ENCODE measurements at regions not wholly inside any gene's neighbourhood (a gene's known extent, or its start where the extent isn't known, plus 50 kb on each side); places are given as distances from the start of the nearest gene placed in this dataset.

GRCh38 chr11:16685914-16686313 lies 52.5 kb upstream of the C11orf58 start:
- DNase-seq, result no peak

DNA sequence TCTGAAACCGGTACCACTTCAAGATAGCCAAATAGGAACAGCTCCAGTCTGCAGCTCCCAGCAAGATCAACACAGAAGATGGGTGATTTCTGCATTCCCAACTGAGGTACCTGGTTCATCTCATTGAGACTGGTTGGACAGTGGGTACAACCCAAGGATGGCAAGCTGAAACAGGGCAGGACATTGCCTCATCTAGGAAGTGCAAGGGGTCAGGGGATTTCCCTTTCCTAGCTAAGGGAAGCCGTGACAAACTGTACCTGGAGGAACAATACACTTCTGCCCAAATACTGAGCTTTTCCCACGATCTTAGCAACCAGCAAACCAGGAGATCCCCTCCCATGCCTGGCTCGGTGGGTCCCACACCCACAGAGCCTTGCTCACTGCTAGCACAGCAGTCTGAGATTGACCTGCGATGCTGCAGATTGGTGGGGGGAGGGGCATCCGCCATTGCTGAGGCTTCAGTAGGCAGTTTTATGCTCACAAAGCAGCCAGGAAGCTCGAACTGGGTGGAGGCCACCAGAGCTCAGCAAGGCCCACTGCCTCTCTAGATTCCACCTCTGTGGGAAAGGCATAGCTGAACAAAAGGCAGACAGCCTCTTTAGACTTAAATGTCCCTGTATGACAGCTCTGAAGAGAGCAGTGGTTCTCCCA lies 59.9 kb upstream of the C11orf58 start:
- DNase-seq, result no peak

DNA sequence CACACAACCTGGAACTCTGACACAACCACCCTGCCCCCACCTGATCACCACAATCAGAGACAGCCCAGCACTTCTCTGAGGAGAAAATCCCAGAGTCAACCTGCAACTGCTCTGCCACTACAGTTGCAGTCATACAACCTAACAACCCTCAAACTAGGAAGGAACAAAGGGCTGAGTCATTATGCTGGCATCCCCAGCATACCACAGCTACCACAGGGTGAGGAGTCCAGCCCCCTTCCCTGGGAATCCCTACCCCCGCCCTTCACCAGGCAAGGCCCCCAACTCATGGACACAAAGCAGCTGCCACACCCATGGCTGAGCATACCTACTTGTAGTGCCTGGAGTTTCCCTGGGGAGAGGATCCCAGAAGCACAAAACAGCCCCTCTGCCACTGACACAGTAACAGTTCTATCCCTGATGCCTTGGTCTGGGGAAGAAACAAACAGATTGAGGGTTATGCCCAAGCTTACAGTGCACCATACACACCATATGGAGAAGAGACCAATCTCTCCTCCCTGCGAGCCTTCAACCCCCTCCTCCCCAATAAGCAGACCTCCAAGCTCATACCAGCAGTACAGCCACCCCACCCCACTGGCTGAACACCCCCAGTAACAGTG lies 68.5 kb upstream of the C11orf58 start:
- DNase-seq, result no peak

DNA sequence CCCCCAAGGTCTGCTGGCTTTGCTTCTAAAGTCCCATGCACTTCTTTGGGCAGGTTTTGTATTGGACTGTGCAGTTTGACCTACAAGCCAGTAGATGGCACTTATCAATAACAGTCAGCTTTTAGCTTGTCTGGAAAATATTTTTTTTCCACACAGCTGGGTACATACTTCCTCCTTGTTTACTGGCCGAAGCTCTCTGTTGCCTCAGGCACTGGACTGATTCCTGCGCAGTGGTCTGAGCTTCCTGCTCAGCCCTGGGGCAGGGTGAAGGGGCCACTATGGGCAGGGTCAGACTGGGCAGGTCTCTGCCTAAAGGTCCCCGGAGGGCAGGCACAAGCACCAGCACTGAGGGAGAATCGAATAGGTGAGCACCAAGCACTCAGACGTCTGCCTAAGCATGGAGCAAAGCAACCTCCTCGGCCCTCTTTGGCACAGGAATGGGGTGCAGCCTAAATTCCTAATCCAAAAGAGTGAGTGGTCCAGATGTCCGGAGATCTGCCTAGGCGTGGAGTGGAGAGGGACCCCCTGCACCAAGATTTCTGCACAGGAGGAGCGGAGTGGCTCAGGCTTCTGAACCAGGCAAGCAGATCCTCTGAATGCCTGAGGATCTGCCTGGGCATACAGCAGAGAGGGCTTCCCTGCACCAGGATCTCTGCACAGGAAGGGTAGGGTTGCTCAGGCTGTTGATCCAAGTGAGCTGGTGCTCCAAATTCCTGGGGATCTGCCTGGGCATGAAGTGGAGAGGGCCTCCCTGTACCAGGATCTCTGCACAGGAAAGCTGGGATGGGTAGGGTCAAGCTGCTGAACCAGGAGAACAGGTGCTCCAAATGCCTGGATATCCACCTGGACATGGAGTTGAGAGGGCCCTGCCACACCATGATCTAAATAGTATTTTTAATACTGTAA lies 105.9 kb upstream of the C11orf58 start:
- no peak for DNase-seq

- no peak for DNase-seq
Measured at GRCh38 chr11:16630651-16631050, 107.8 kb upstream of the C11orf58 start.

GRCh38 chr11:16618431-16618830 lies 120.0 kb upstream of the C11orf58 start:
- DNase-seq, result no peak

DNA sequence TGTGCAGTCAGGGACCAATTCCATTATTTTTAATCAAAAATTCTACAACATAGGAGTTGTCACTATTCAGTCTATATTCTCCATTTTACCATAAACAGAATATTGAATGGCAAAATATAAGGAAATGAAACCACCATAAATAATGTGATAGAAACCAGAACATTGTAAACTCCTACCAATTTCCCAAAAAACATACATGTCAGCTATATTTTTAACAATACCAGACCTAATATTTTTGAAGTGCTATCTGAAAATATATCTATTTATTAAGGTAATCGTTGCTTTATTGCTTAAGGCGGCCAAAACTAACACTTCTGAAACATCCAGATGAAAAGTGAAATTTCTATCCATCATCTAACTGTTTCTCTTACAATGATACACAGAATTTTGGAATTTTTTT lies 123.0 kb upstream of the C11orf58 start:
- DNase-seq, result no peak

DNA sequence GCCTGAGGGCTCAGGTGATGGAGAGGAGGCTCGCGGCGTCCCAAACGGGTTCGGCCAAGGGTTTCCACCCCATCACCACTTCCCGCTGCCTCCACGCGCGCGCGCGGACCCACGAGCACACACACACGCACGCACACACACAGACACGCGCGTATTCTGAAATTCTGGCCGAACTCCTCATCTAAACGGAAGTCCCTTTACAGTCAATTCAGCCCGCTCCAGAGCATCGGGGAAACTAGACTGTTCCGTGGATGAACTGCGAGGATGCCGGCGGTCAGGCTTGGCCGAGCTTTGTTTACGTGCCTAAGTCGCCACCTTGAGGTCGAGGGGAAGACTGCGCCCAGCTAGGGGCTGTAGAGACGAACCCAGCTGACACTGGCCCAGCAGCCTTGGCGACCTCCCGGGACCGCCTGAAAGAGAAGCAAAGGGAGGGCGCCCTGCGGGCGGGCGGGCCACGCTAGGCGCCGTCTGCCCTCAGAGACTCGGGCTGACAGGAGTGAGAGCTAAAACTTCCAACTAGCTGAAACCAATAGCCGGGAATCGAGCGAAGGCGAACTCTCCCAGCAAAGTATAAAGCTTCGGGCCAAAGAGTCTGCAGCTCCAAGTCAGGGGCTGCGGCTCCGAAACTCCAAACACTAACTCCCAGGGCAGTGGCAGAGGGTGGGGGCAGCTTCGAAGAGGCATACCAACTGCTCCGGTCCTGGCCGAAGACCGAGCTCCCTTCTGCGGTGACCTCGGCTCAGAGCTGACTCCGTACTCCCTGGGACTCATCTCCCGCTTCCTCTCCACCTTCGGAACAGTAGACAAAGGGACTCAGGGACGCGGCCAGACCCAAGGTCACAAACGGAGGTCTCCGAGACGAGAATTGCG lies 124.7 kb upstream of the C11orf58 start:
- DNase-seq, result peak; percentile 66

- DNase-seq, result no peak
Measured at GRCh38 chr11:16613262-16613511, 125.3 kb upstream of the C11orf58 start.

DNA sequence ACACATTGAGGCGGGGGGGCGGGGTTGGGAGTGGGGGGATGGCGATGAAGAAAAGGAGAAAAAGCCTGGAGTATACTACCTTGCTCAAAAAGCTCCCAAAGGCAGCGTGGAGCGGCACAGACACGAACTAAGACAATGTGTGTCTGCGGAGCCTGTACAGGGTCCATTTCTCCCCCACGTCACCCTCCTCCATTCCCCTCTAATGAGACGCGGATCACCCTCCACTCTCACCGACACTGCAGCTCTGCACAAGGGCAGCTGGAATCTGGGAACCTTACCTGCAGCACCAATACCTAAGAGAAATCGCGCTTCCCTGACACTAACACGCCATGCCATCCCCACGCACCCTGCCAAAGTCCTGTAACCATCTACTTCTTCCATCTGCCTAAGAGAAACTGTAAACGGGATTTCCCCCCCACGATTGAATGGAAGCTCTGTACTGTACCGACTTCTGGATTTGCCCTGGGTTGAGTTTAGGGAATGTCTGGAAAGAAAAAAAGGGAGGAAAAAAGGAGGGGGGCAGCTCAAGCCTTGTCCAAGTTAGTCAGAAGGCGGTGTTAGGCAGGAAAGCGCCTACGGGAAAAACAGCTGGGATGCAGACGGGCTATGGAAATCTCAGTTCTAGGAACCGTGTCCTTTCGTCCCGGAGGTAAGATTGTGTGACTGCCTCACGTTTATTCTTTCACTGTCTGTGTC lies 125.7 kb upstream of the C11orf58 start:
- no peak for DNase-seq

- DNase-seq, result no peak
Measured at GRCh38 chr11:16611926-16612565, 126.4 kb upstream of the C11orf58 start.

DNA sequence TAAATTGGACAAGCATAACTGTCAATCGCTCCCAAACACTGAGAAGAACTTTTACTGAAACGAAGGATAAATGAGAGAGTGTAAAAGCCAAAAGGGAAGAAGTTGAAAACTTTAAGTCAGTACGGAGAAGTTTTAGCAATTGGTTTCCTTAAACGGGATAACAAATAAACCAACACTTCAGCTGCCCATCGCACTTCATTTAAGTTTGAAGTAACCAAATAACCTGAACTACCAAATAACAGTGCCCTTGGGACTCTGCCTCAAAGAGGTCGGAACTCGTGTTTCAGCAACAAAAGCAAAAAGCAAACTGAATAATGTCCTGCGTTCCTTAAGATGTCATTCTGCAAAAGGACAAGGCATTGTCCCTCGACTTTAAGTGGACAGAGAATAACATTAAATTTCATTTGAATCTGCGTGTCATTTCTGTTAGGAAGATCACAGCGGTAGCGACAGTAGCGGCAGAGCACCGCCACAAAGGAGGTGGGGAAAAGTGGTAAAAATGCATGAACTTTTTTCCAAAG lies 127.0 kb upstream of the C11orf58 start:
- DNase-seq, result no peak

DNA sequence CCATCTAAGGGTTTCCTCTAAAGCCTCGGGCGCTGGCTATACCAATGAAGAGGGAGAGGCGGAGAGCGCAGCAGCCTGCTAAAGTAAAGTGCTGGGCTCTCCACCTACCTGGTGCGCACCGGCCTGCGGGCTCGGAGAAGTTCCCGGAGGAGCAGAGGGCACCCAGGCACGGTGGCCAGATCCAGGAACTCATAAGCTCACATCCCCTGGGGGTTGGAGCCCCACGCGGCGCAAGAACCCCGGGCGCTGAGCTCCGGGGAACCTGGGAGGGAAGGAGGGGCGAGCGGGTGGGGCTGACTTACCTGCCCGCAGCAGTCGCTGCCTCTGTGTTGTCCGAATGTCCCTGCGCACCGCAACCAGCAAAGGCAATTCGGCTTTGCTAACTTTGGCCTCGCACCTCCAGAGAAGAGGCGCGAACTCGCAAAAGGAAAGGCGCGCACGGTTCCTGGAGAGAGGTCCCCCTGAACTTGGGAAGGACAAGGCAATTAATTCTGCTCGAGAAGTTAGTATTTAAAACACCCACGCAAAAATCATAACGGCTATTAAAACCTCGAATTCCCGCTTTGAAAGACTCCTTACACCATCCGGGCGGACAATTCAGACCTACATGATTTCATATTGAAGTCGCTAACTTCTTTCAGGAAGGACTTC lies 127.6 kb upstream of the C11orf58 start:
- no peak for DNase-seq

GRCh38 chr11:16610213-16610737 lies 128.2 kb upstream of the C11orf58 start:
- DNase-seq, result no peak

DNA sequence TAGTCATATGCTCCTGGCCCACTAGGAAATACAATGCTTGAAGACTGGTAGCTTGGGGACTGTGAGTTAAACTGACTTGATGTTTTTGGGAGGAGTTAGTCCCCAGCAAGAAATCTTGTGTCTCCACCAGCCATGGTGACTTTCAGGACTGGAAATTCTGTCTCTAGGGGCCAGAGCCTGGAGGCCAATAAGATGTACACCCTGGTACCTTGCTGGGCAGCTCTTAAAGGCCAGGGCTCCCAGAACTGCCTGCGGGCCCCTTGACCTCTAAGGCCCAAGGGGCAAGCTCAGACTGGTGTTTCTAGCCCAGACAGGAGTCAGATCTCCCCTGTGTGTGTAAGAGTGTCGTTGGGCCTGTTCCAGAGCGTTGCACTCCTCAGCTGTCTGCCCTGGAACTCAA lies 128.7 kb upstream of the C11orf58 start:
- no peak for DNase-seq

- no peak for DNase-seq
Measured at GRCh38 chr11:16607675-16608644, 130.5 kb upstream of the C11orf58 start.

GRCh38 chr11:16606784-16607674 lies 131.4 kb upstream of the C11orf58 start:
- no peak for DNase-seq

GRCh38 chr11:16605894-16606783 lies 132.3 kb upstream of the C11orf58 start:
- DNase-seq, result peak; percentile 88
